KBM-7 (cell line): ENCODE measurements at regions not wholly inside any gene's neighbourhood (a gene's known extent, or its start where the extent isn't known, plus 50 kb on each side); places are given as distances from the start of the nearest gene placed in this dataset.

Experiments used
- DNase-seq: peaks from one replicate; pipeline ENCODE4 v3.0.0-alpha.2; 2015
- in situ Hi-C: fragments of 300-500 bp; cut with MboI; formaldehyde crosslinking; loops from 2 replicates; pipeline ENCODE4 v1.14.3; 2020; ENCODE audit warnings: low sequenced_read_pairs, low pct_unique_long_range_greater_than_20kb, mixed read lengths

DNA sequence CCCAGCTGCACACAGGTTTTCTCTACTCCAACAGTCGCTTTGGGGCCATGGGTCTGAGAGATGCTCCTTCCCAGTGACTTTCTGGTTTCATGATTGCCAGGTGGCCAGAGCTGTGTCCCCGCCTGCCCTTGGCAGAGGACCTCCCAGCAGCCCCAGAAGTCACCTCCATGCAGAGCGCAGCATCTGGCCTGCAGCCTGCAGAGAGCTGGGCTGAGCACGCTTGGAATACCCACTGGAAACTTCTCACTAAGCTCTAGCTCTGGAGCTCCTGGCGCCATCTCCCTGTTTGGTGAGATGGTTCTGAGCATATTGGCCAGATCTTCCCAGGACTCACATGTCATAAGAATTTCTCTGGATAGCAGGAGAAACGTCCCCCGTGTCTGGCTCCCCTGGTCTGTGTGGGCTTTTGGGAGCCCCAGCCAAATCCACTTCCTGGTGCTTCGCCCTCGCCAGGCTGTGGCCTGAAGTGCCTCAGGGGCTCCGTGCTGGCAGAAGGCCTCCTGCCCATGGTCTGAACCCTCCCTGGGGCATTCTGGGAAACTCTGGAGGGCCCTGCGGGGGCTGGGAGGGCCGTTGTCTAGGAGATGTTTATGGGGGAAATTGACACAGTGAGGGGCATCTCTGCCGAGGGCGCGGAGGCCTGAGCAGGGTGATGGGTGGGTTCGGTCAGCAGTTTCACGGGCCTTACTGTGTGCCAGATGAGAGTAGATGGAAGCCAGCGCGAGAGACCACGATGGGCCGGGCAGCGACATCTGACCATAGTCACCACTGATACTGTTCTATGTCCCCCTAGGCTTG, 73.2 kb upstream of the CIBAR2 start:
- in situ Hi-C loops = no loop called here
- no peak for DNase-seq

DNA sequence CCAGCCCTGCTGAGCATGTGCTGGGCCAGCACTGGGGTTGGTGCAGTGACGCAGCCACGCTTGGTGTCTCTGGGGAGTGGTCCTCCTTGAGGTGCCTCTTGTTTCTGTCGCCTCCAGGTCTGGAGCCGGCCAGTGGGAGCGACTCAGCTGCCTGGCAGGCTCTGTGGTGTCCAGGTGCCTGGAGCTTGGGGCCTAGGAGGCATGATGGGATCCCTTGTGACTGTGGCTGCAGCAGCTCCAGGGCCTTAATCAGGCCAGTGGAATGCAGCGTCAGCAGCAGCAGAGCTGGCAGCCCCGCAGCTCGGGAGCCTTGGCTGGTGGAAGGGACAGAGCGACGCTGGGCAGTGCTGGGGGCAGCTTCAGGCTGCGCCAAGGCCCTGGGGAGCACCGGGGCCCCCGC, 74.7 kb upstream of the CIBAR2 start:
- in situ Hi-C loops = no loop called here
- DNase-seq = no peak

- in situ Hi-C loops = no loop called here
- no peak for DNase-seq
Observed at GRCh38 chr16:85187447-85187846, 75.2 kb upstream of the CIBAR2 start.

- DNase-seq = no peak
- in situ Hi-C loops = no loop called here
Observed at GRCh38 chr16:85187886-85188285, 75.6 kb upstream of the CIBAR2 start.

DNA sequence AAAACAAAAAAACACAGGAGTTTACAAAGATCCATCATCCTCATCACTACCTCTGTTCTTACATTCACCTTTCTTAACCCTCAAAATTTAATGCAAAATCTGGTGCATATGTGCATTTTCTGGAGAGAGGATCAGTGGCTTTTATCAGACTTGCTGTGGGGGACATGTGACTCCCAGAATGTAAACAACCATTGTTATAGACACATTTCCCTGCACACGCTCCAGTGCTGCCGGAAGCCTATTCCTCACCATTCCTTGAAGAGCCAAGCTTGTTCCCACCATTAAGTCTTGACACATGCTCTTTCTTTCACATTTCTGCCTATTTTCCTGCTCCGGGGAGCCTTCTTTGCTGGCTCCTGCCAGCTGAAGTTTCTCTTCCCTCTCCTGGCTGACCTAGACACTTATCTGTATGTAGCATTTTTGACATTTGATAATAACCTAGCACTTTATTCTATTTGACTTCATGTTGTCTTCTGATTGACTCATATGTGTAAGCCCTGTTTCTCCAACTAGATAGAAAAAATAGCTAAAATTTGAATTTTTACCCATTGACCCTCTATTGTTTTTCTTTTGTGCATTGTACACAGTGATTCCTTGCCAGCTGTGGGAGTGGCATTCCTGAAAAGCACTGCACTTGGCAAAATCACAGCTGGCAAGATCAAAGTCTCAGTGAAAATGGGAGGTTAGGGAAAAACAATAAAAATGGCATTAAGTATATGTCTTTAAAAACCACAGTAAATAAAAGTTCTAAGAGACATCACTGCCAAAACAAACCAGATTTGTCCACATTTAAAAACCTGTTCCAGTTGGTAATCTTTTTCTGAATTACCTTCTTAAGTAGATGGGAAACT, 76.8 kb upstream of the CIBAR2 start:
- no peak for DNase-seq
- in situ Hi-C loops = no loop called here

- DNase-seq = no peak
- in situ Hi-C loops = no loop called here
Observed at GRCh38 chr16:85190572-85190971, 78.3 kb upstream of the CIBAR2 start.

DNA sequence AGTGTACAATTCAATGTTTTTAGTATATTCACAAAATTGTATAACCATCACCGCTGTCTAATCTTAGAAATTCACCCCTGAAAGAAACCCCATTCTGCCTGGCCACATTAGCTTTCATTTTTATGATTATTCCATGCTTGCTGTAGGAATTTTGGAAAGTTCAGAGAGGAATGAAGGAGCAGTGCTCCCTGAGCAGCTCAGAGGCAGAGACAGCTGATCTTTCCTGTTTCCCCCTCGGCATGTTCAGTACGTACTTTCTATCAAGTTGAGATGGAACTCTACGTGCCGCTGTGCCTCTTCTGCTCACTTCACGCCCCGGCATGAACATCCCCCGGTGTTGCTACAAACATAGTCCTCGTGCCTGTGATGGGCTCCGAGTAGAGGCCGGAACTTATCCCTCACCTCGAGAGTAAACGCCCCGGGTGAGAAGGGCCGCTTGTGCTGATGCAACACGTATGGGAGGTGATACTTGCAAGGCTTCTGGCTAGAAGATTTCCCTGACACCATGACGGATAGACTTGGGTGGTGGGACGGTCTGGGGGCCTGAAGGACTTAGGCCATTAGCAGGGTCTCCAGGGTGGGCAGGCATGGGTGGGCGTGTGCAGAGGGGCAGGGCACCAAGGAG, 79.2 kb upstream of the CIBAR2 start:
- DNase-seq = no peak
- in situ Hi-C loops = no loop called here

GRCh38 chr16:85192238-85193114, 80.2 kb upstream of the CIBAR2 start:
- in situ Hi-C loops = no loop called here
- no peak for DNase-seq

DNA sequence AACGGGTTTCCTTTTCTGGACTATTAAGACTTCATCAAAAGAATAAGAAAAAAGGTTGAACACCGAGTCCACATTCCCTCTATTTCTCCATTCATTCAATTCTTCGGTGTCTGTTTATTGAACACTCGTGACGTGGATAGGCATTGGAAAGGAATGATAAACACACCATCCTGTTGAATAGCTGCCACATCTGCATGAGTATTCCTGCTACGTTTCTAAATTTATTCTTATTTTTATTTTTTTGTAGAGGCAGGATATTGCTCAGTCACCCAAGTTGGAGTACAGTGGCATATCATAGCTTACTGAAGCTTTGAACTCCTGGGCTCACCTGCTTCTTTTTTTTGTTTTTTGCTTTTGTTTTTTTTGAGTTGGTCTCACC, 80.8 kb upstream of the CIBAR2 start:
- DNase-seq = no peak
- in situ Hi-C loops = no loop called here

DNA sequence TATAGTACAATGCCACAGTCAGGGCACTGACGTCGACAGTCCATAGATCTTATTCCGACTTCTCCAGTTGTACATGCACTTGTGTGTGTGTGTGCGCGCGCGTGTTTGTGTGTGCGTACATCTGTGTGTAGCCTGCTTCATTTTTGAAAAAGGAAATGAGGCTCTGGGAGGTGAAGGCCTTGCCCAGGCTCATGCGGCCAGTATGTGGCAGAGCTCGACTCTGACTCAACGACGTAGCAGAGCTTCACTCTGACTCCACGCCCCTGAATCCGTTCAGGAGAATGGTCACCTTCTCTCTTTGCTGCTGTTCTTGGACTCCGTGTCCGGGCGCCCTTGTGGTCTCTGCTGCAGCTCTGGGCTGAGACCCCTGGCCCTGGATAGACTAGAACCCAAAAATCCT, 81.6 kb upstream of the CIBAR2 start:
- in situ Hi-C loops = no loop called here
- DNase-seq = no peak

DNA sequence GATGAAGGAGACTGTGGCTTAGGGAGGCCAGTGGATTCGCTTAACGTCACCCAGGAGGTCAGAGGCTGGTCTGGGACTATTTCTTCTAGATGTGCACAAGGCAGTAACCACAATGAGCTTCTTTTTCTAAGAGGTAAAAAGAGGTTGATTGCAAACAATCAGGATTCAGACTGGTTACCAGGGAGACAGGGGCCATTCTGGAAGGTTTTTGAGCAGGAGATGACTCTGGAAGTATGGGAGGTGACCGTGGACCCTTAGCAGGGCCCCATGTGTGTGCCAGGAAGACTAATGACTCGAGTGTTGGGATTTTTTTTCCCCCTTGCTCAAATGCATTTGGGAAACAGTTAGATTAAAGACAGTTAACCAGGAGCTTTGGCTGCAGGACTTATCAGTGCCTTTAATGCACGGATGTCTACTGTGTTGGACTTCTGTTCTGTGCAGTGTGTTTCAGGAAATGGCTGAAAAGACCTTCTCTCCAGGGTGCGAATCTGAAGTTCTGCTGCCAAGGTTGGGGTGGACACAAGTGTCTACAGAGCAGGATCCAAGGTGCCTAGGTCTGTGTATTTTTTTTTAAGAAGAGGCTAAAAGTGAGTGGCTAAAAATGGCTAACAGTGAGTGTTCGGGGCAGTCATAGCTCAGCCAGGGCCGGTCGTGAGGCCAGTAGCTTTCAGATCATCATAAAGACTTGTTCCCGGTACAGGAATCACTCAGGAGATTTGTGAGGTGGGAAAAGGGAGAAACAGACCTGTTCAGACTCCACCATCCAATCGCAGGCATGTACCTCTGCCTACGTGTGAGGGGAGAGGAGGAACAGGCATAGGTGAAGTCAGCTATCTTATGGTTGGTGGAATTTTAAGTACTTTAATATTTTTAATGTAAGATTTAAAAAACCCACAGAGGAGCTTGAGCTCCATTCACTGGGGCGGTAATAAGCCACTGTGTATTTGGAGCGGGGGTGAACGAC, 82.3 kb upstream of the CIBAR2 start:
- DNase-seq = no peak
- in situ Hi-C loops = no loop called here

DNA sequence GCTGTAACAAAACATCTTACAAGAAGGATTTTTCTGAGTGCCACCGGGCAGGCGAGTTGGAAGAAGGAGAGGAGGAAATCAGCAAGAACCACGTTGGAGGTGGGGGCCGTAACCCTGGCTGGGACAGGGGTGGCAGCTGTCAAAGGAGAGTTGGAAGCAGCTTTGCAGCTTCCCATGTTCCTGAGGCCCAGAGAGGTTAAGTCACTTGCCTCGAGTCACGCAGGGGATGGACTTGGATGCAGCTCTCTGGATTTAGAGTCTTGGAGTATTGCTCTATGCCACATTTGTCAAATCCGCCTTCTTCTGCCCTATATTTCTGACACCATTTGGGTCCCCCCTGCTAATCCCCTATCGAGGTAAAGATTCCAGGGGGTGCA, 83.0 kb upstream of the CIBAR2 start:
- DNase-seq = no peak
- in situ Hi-C loops = no loop called here

DNA sequence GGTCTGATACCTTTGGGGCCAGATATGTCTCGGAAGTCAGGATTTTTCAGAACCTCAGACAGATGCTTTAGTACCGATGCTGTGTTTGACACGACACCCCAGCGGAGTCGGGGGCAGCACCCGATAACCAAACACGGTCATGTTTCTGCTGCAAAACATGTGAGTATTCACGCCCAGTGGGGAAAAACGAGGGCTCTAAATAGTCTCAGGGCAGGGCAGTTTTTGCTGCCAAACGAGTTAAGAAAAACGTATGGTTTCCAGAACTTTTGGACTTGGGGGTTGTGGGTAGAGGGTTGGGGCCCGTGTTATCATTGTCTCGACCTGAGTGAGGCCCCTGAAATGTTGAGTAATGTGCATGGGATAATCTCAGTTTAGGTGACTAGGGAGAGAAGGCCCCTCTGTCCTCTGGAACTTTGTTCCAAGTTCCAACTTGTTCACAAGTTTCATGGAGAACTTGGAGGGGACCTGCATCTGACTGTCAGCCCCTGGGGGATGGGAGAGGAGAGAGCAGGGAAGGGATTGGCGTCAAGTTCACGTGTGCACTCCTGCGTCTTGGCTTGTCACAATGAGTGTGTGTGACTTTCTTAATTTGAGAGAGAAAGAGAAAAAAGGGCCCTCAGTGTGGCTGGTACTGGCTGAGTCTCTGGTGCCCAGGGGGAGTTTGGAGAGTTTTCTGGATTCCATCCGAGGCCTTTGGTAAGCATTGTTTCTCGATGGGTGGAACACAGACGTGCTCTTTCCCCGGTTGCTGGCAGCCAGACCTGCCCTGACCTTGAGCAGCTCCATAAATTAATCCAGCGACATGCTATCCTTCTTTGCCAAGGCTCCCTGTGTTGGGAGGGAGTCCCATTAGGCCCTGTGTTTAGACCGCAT, 83.9 kb upstream of the CIBAR2 start:
- in situ Hi-C loops = no loop called here
- DNase-seq = no peak

GRCh38 chr16:85196976-85197375, 84.7 kb upstream of the CIBAR2 start:
- in situ Hi-C loops = no loop called here
- no peak for DNase-seq

GRCh38 chr16:85197611-85198566, 85.6 kb upstream of the CIBAR2 start:
- DNase-seq = no peak
- in situ Hi-C loops = no loop called here

DNA sequence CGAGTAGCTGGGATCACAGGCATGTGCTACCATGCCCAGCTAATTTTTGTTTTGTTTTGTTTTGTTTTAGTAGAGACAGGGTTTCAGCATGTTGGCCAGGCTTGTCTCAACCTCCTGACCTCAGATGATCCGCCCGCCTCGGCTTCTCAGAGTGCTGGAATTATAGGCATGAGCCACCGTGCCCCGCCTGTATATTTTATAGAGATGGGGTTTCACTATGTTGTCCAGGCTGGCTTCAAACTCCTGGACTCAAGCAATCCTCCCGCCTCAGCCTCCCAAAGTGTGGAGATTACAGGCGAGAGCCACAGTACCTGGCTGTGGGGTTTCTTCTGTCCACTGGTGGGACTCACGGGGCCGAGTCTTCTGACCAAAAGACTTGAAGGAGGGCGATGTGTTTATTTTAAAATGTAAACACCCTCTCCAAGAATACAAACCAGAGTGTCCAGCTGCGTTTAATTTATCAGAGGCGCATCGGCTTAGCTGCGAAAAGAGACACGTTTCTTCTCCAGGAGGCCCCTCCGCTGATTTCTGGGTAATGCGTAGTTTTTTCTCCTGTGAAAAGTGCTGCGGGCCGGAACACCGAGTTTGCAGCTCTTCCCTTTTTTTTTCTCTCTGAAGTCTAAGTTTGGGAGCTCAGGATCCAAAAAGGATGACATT, 86.9 kb upstream of the CIBAR2 start:
- in situ Hi-C loops = no loop called here
- no peak for DNase-seq
